A673 (cell line): ENCODE measurements at regions not wholly inside any gene's neighbourhood (a gene's known extent, or its start where the extent isn't known, plus 50 kb on each side); places are given as distances from the start of the nearest gene placed in this dataset.

Experiments used
- CTCF ChIP-seq: fragments of 300-800, 200-600 bp; sonication (generic); conservative IDR thresholded peaks from 2 replicates; pipeline ENCODE4 v1.5.1; 2017; ENCODE audit warnings: low read depth, mild to moderate bottlenecking, antibody characterized with exemption, low read length, moderate library complexity, mixed read lengths
- EZH2 ChIP-seq: fragments of 200-600 bp; sonication (generic); IDR thresholded peaks from 2 replicates; pipeline ENCODE4 v1.6.1; 2017; ENCODE audit warnings: borderline replicate concordance, low read depth, mild to moderate bottlenecking, mixed read lengths, antibody characterized with exemption, low read length; ENCODE audit not compliant: poor library complexity, severe bottlenecking

- TF ChIP-seq CTCF (no peak), EZH2 (no peak)
Measured at GRCh38 chr21:41648591-41649031, 118.2 kb downstream of the RIPK4 start.
